ENCODE measurements at regions not wholly inside any gene's neighbourhood (a gene's known extent, or its start where the extent isn't known, plus 50 kb on each side); places are given as distances from the start of the nearest gene placed in this dataset.

DNA sequence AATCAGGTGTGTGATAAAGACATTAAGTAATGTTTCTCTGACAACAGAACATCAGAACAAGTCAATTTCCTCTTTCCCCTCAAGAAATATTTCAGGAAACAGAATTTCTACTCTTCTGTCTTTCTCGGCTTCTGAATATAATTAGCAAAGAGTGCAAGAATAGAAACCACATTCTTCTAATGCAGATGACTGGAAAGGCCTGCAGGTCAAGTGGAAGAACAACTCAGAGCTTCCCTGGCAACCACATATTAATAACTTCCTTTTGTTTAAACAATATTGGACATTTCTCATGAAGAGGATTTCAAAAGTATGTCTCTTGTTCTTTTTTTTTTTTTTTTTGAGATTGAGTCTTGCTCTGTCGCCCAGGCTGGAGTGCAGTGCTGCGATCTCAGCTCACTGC is 225.5 kb downstream of the PARM1 start:
- TF ChIP-seq, protein P1, sequence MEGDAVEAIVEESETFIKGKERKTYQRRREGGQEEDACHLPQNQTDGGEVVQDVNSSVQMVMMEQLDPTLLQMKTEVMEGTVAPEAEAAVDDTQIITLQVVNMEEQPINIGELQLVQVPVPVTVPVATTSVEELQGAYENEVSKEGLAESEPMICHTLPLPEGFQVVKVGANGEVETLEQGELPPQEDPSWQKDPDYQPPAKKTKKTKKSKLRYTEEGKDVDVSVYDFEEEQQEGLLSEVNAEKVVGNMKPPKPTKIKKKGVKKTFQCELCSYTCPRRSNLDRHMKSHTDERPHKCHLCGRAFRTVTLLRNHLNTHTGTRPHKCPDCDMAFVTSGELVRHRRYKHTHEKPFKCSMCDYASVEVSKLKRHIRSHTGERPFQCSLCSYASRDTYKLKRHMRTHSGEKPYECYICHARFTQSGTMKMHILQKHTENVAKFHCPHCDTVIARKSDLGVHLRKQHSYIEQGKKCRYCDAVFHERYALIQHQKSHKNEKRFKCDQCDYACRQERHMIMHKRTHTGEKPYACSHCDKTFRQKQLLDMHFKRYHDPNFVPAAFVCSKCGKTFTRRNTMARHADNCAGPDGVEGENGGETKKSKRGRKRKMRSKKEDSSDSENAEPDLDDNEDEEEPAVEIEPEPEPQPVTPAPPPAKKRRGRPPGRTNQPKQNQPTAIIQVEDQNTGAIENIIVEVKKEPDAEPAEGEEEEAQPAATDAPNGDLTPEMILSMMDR (optimal IDR thresholded peaks at IDR 0.05 in 1 of 3, IDR thresholded peaks at IDR 0.05 in 1 of 3, conservative IDR thresholded peaks at IDR 0.05 in 1 of 3; ENCODE audit: extremely low read depth in 1 of 3, insufficient read depth in 2 of 3, low read length in 3 of 3) = no peak
- TF ChIP-seq EZH2 (IDR thresholded peaks at IDR 0.05; ENCODE audit: low read length) = no peak

Data from keratinocyte (primary cell).